CD14-positive monocyte (primary cell): ENCODE measurements at regions not wholly inside any gene's neighbourhood (a gene's known extent, or its start where the extent isn't known, plus 50 kb on each side); places are given as distances from the start of the nearest gene placed in this dataset.
A peak's percentile ranks its signal among the peaks of the same experiment; 100 is the strongest.
"Not testable (repeated sequence)": the region's sequence is repeated elsewhere in the genome, so short reads cannot be mapped to it uniquely, and the experiment has no call there.

Source experiments
- DNase-seq, 3 donors: peaks; one replicate each; pipeline ENCODE4 v3.0.0-alpha.2; 2011 to 2022
- H2AFZ ChIP-seq: 2 replicates; pipeline ENCODE4 v1.6.0; 2012; ENCODE audit warnings: mild to moderate bottlenecking, low read depth, low read length, inconsistent platforms; ENCODE audit not compliant: insufficient read depth, poor library complexity, severe bottlenecking
- H3K27ac ChIP-seq, 2 donors: 1 replicate in 1 of 2; 2 replicates in 1 of 2; pipeline ENCODE4 v1.5.1; 2012 to 2013; ENCODE audit warnings: low read length in 2 of 2, control low read depth in 1 of 2, inconsistent platforms in 1 of 2, low read depth in 1 of 2, mild to moderate bottlenecking in 1 of 2
- H3K27me3 ChIP-seq, 2 donors: one replicate each; pipeline versions ENCODE4 v1.6.0 to v1.6.1; 2011 to 2013; ENCODE audit warnings: low read length in 2 of 2; ENCODE audit not compliant: control insufficient read depth in 2 of 2, insufficient read depth in 2 of 2
- H3K36me3 ChIP-seq, 2 donors: replicated peaks in 1 of 2; 1 replicate in 1 of 2; 2 replicates in 1 of 2; pipeline versions ENCODE4 v1.5.1 to v1.6.1; 2012 to 2013; ENCODE audit warnings: low read length in 2 of 2, control low read depth in 1 of 2, inconsistent platforms in 1 of 2, mild to moderate bottlenecking in 1 of 2; ENCODE audit not compliant: insufficient read depth in 2 of 2, control insufficient read depth in 1 of 2
- H3K4me1 ChIP-seq, 2 donors: 1 replicate in 1 of 2; 2 replicates in 1 of 2; pipeline versions ENCODE4 v1.5.1 to v1.6.1; 2012 to 2013; ENCODE audit warnings: low read length in 2 of 2, control low read depth in 1 of 2, inconsistent platforms in 1 of 2, mild to moderate bottlenecking in 1 of 2, moderate library complexity in 1 of 2; ENCODE audit not compliant: insufficient read depth in 2 of 2, control insufficient read depth in 1 of 2
- H3K4me2 ChIP-seq: replicated peaks from 2 replicates; pipeline ENCODE3; 2012; ENCODE audit warnings: low read length, moderate library complexity, mild to moderate bottlenecking; ENCODE audit not compliant: poor library complexity, severe bottlenecking; ENCODE audit errors: extremely low read depth
- H3K4me3 ChIP-seq, 3 experiments: fragments of 200-600 bp in 1 of 3; sonication (generic) in 1 of 3; replicated peaks in 1 of 3; 1 replicate in 2 of 3; 2 replicates in 1 of 3; pipeline ENCODE4 v1.5.1; 2011 to 2013; ENCODE audit warnings: low read length in 3 of 3, mild to moderate bottlenecking in 3 of 3, control low read depth in 2 of 3, low read depth in 2 of 3, inconsistent platforms in 1 of 3, moderate library complexity in 1 of 3
- H3K79me2 ChIP-seq: 2 replicates; pipeline ENCODE4 v1.6.0; 2012; ENCODE audit warnings: mild to moderate bottlenecking, control low read depth, inconsistent platforms, low read length, moderate library complexity; ENCODE audit not compliant: insufficient read depth
- H3K9ac ChIP-seq: 2 replicates; pipeline ENCODE4 v1.6.0; 2017; ENCODE audit warnings: low read length, mild to moderate bottlenecking; ENCODE audit not compliant: insufficient read depth, poor library complexity, severe bottlenecking
- H3K9me3 ChIP-seq, 2 donors: replicated peaks in 1 of 2; 1 replicate in 1 of 2; 2 replicates in 1 of 2; pipeline versions ENCODE4 v1.5.1 to v1.6.1; 2012 to 2013; ENCODE audit warnings: low read length in 2 of 2, control low read depth in 1 of 2; ENCODE audit not compliant: control insufficient read depth in 1 of 2, insufficient read depth in 1 of 2
- H4K20me1 ChIP-seq: 2 replicates; pipeline ENCODE4 v1.6.0; 2012; ENCODE audit warnings: mild to moderate bottlenecking, low read length, control low read depth, moderate library complexity; ENCODE audit not compliant: insufficient read depth
- H3K27ac Mint-ChIP-seq, 7 donors: one replicate each; pipeline ENCODE4 v1.8.0; 2020; ENCODE audit warnings: mild to moderate bottlenecking in 7 of 7, mixed read lengths in 7 of 7, moderate library complexity in 6 of 7, inconsistent platforms in 2 of 7
- H3K27me3 Mint-ChIP-seq, 3 donors: one replicate each; pipeline ENCODE4 v1.8.0; 2021 to 2022; ENCODE audit warnings: low read depth in 3 of 3, mild to moderate bottlenecking in 3 of 3, mixed read lengths in 3 of 3, moderate library complexity in 3 of 3, inconsistent platforms in 1 of 3
- H3K36me3 Mint-ChIP-seq, 2 donors: one replicate each; pipeline ENCODE4 v1.8.0; 2020; ENCODE audit warnings: mixed read lengths in 2 of 2, inconsistent platforms in 1 of 2, mild to moderate bottlenecking in 1 of 2
- H3K4me1 Mint-ChIP-seq: one replicate; pipeline ENCODE4 v1.8.0; 2020; ENCODE audit warnings: mild to moderate bottlenecking, mixed read lengths
- H3K4me3 Mint-ChIP-seq, 2 donors: one replicate each; pipeline ENCODE4 v1.8.0; 2020; ENCODE audit warnings: mild to moderate bottlenecking in 2 of 2, mixed read lengths in 2 of 2, moderate library complexity in 1 of 2
- H3K9me3 Mint-ChIP-seq, 7 donors: one replicate each; pipeline ENCODE4 v1.8.0; 2020 to 2022; ENCODE audit warnings: mixed read lengths in 7 of 7, mild to moderate bottlenecking in 6 of 7, moderate library complexity in 6 of 7, inconsistent platforms in 2 of 7
- WGBS: methylation state at CpG from one replicate; pipeline ENCODE4 v1.1.5; 2013; ENCODE audit warnings: missing lambda C conversion rate; ENCODE audit not compliant: insufficient coverage; 5-methylcytosine and 5-hydroxymethylcytosine counted together
- intact Hi-C, 2 donors: fragments of 100-400 bp; cut with micrococcal nuclease; formaldehyde crosslinking; loops; one replicate each; pipeline versions ENCODE4 v1.15.0 to v1.15.1; 2023
- TF ChIP-seq, protein P1 (sequence below): fragments of 200-600 bp; IDR thresholded peaks from one replicate; pipeline ENCODE4 v1.8.0; 2022; ENCODE audit warnings: antibody characterized with exemption, mild to moderate bottlenecking

DNA sequence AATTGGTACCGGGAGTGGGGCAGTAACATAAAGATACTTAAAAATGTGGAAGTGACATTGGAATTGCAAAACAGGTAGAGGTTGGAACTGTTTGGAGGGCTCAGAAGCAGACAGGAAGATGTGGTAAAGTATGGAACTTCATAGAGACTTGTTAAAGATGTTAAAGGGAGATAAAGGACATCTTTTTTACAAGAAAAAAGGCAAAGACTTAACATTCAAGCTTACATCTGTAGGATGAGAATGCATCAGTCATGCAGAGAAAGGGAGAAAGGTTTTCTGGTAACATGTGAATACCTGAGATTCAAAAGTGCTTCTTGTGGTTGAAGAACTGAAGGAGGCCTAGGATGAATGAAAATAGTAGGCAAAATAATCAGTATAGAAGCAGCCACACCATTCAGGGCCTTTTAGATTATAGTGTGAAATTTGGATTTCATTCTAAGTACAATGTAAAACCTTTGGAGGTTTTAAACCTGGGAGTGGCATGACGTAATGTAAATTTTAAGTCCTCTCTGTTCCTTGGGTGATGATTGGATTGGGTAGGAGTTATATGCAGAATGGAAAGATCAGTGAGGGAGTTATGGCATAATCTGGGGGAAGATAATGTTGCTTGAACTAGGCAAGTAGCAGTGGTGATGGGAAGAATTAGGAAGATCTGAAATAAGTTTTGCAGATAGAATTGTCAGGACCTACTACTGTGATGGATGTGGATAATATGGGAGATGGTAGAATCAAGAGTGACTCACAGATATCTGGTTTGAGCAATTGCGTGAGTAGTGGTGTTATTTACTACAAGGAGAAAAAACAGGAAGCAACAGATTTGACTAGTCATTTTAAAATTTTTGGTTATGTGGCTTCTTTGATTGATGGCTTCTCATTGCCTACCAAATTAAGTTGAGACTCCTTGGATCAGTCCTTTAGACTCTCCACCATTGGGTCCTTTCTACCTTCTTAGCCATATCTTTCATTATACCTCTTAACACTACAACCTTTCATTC lies 138.7 kb downstream of the VSIG4 start:
- Histone ChIP-seq H3K4me1 (peaks cover 0 to 13% of the 10 kb centered on the region in 2 donors), H2AFZ (no peak overlapping the region), H3K9ac (no peak overlapping the region), H3K27me3 (peaks cover 0 to 28% of the 10 kb centered on the region in 2 donors), H3K36me3 (no peaks in the 10 kb centered on the region), H4K20me1 (no peaks in the 10 kb centered on the region), H3K79me2 (no peaks in the 10 kb centered on the region), H3K4me2 (no peak overlapping the region), H3K9me3 (peaks cover 0 to 8% of the 10 kb centered on the region in 2 donors), H3K27ac (no peak overlapping the region), H3K4me3 (no peak overlapping the region)
- 50% methylated on average over 2 of the region's 3 CpGs for WGBS
- intact Hi-C loops: no loop called here
- peak; percentile 48 to 72 (median 59) for DNase-seq
- H3K27me3 Mint-ChIP-seq: peaks cover 0 to 42% (median 0%) of the 10 kb centered on the region in 3 donors
- H3K4me1 Mint-ChIP-seq: peaks cover 16% of the 10 kb centered on the region
- peaks cover 3 to 11% (median 5%) of the 10 kb centered on the region in 7 donors for H3K9me3 Mint-ChIP-seq
- H3K27ac Mint-ChIP-seq: peak overlapping the region in 3 of 7 donors; percentile 15 to 50 (median 29)
- H3K36me3 Mint-ChIP-seq: no peaks in the 10 kb centered on the region
- TF ChIP-seq, protein P1, sequence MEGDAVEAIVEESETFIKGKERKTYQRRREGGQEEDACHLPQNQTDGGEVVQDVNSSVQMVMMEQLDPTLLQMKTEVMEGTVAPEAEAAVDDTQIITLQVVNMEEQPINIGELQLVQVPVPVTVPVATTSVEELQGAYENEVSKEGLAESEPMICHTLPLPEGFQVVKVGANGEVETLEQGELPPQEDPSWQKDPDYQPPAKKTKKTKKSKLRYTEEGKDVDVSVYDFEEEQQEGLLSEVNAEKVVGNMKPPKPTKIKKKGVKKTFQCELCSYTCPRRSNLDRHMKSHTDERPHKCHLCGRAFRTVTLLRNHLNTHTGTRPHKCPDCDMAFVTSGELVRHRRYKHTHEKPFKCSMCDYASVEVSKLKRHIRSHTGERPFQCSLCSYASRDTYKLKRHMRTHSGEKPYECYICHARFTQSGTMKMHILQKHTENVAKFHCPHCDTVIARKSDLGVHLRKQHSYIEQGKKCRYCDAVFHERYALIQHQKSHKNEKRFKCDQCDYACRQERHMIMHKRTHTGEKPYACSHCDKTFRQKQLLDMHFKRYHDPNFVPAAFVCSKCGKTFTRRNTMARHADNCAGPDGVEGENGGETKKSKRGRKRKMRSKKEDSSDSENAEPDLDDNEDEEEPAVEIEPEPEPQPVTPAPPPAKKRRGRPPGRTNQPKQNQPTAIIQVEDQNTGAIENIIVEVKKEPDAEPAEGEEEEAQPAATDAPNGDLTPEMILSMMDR: no peak
- peak overlapping the region in 1 of 2 donors; percentile 48 for H3K4me3 Mint-ChIP-seq

DNA sequence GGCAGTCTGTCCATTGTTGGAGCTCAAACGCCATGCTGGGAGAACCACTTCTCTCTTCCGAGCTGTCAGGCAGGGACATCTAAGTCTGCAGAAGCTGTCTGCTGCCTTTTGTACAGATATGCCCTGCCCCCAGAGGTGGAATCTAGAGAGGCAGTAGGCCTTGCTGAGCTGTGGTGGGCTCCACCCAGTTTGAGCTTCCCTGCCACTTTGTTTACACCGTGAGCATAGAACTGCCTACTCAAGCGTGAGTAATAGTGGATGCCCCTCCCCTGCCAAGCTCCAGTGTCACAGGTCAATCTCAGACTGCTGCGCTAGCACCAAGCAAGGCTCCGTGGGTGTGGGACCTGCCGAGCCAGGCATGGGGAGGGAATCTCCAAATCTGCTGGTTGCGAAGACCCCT lies 145.7 kb downstream of the VSIG4 start:
- H3K4me1 ChIP-seq: no peaks in the 10 kb centered on the region
- no peaks in the 10 kb centered on the region for H3K9me3 ChIP-seq
- no peak overlapping the region for H3K4me2 ChIP-seq
- H3K27ac Mint-ChIP-seq: no peak overlapping the region
- no peak overlapping the region for H2AFZ ChIP-seq
- peaks cover 7% of the 10 kb centered on the region for H3K4me1 Mint-ChIP-seq
- no peak overlapping the region for H3K9ac ChIP-seq
- H3K27me3 ChIP-seq: peaks cover 0 to 17% of the 10 kb centered on the region in 2 donors
- intact Hi-C loops: no loop called here
- peaks cover 0 to 7% (median 2%) of the 10 kb centered on the region in 7 donors for H3K9me3 Mint-ChIP-seq
- WGBS: 100% methylated on average over 1 of the region's 8 CpGs
- no peaks in the 10 kb centered on the region for H3K79me2 ChIP-seq
- H3K36me3 ChIP-seq: no peaks in the 10 kb centered on the region
- H3K27me3 Mint-ChIP-seq: peaks cover 0 to 35% (median 3%) of the 10 kb centered on the region in 3 donors
- no peak overlapping the region for H3K4me3 ChIP-seq
- H3K36me3 Mint-ChIP-seq: no peaks in the 10 kb centered on the region
- H3K27ac ChIP-seq: no peak overlapping the region
- no peaks in the 10 kb centered on the region for H4K20me1 ChIP-seq
- TF ChIP-seq, protein P1: no peak
- H3K4me3 Mint-ChIP-seq: no peak overlapping the region
- no peak for DNase-seq

DNA sequence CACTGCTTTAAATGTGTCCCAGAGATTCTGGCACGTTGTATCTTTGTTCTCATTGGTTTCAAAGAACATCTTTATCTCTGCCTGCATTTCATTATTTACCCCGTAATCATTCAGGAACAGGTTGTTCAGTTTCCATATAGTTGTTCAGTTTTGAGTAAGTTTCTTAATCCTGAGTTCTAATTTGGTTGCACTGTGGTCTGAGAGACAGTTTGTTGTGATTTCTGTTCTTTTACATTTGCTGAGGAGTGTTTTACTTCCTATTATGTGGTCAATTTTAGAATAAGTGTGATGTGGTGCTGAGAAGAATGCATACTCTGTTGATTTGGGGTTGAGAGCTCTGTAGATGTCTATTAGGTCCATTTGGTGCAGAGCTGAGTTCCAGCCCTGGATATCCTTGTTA lies 148.1 kb downstream of the VSIG4 start:
- H3K36me3 ChIP-seq, H3K27me3 ChIP-seq, H2AFZ ChIP-seq, H3K4me1 ChIP-seq, intact Hi-C loops, H3K79me2 ChIP-seq, H3K27ac Mint-ChIP-seq, H3K9me3 ChIP-seq, H3K4me3 ChIP-seq, H3K4me2 ChIP-seq, DNase-seq, H3K4me3 Mint-ChIP-seq, H3K27ac ChIP-seq, H3K9ac ChIP-seq, H4K20me1 ChIP-seq, H3K36me3 Mint-ChIP-seq, H3K9me3 Mint-ChIP-seq: not testable (repeated sequence)
- H3K27me3 Mint-ChIP-seq: peaks cover 0 to 41% (median 3%) of the 10 kb centered on the region in 3 donors
- peaks cover 14% of the 10 kb centered on the region for H3K4me1 Mint-ChIP-seq
- WGBS: no CpG with 5 or more reads among the region's 2 CpGs
